NCI-H526 treated with DMSO at 0.1 percent for 48 hours (cell line): ENCODE measurements at regions not wholly inside any gene's neighbourhood (a gene's known extent, or its start where the extent isn't known, plus 50 kb on each side); places are given as distances from the start of the nearest gene placed in this dataset.
"Not testable (repeated sequence)": the region's sequence is repeated elsewhere in the genome, so short reads cannot be mapped to it uniquely, and the experiment has no call there.

ENCODE experiments used
- DNase-seq: peaks from one replicate; lab custom pipeline; 2025; lab: John Stamatoyannopoulos, UW

DNA sequence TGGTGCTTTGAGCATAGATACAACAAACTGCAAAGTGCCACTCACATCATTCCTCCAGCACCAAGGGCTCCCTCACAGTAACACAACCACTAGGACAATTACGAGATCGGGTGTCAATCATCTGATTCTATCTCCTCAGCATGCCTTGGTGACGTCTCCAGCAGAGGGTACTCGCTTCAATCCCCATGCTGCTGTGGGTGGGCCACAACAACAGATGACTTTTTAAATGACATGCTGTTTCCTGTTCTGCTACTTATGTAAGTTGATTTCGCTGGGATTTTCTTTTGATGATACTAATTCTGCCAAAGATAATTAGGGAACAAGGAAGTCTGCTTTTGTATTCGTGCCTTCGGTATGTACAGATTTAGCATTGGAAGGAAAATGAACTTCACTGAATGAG is 1113.0 kb downstream of the BCL11A start:
- DNase-seq, result no peak

DNA sequence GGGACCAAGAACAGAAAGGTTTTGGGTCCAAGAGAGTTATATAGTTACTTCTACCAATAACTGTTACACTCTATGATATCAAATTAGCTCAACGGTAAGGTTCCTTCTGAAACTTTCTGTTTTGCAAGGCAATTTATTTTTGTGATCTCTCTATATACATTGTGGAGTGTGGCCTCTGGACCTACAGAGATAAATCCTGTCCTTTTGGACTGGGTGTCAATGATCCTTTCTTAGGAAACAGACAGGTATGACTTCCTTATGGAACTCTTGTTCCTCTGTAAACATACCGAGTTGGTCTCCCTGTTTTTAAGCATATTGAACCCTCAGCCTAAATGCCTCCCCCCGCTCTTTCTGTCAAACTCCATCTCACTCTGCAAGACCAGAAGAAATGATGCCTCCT is 1117.8 kb downstream of the BCL11A start:
- no peak for DNase-seq

DNA sequence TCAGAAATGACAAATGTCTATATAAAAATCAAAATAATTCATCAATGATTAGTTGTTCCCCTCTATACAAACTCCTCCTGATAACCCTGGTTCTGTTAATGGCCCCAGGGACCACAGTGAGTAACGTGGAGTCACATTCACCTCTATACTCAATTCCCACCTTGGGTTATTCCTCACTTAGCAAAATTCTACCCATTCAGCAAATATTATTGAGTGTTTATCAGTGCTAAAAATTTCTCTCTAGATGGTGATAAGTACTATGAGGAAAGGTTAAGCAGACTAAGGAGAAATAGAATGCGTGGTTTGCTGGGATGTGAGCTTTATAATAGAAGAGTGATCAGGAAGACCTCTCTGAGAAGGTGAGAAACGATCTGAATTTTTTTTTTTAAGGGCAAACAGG is 1124.5 kb downstream of the BCL11A start:
- no peak for DNase-seq

DNA sequence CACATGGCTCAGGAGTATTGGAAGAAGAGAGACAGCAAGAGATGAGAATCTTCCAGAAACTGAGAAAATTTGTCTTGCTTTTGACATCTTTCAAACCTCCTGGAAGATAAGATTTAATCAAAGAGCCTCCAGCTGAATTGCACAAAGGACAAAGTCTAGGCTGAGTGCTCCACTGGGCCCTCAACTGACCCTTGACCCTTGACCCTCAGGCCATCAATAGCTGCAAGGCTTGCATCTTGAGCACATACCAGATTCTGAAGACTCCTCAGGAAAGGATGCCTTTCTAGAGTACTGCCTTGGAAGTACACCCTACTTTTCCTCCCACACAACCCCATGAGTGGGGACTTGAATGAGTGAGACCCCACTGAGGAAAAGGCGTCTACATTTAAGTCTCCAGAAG is 1125.5 kb downstream of the BCL11A start:
- no peak for DNase-seq

DNA sequence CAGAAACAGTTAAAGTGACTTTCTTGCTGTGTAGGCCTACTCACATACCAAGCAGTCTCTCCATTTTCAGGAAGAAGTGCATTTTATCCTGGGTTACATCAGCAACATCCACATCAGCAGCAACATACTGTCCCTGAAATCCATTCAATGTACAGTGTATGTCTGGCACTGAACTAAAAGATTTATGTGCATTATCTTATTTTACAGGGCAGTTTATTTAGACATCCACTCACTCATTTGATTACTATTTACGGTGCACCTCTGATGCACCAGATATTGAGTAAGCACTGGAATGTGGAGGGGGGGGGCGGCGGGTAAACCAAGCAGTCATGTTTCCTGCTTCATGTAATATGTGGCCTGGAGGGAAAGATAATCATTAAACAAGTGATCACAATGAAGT is 1128.2 kb downstream of the BCL11A start:
- DNase-seq, result no peak

DNA sequence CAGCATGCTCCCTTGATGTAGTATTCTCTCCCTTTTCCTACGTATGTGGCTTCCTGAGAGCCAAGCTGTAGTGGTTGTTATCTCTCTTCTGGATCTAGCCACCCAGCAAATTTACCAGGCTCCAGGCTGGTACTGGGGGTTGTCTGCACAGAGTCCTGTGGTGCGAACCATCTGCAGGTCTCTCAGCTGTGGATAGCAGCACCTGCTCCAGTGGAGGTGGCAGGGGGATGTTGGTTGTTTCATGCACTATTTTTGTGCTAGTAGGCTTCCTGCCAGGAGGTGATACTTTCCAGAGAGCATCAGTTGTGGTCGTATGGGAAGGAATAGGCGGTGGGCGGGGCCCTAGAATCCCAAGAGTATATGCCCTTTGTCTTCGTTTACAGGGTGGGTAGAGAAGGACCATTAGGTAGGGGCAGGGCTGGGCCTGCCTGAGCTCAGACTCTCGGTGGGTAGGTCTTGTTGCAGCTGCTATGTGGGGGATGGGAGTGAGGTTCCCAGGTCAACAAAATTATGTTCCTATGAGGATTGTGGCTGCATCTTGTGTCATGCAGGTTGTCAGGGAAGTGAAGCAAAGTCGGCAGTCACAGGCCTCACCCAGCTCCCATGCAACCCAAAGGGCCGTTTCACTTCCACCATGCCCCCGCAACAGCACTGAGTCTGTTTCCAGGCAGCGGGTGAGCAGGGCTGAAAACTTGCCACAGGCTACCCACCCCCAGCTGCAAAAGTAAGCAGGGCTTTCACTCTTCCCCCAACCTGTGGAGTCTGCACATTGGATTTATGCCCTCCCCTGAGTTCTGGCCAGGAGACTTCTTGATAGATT is 1139.5 kb downstream of the BCL11A start:
- DNase-seq, result no peak

DNA sequence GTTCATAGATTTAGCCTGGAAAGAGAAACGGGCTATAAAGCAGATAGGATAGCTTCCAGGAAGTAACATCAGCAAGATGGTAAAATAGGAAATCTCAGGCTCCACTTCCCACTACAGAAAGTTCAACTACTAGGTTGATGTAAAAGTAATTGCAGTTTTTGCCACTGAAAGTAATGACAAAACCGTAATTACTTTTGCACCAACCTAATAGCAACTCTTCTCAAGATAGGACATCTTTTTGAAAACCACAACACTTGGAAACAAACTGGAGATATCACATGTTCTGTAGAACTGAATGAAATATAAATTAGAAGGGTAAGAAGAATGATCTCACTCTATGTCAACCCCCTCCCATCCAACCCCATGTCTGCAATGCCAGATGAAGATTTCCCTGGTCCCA is 1154.3 kb downstream of the BCL11A start:
- DNase-seq, result no peak

DNA sequence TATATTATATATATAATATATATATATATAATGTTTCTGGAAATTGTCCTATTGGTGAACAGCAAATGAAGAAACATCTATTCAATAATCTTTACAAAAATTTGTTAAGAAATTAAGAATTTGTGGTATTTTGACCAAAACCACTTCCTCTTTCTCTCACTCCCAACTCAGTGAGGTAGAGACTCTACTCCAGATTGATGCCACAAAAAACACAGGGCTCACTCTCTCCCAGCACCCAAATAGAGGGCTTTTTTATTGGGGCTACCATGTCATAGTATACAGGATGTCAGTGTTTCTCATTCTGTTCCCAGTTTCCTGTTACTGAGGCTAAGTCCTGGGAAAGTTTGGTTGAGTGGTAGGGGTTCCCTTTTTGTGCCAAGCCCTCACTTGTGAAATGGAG is 1155.4 kb downstream of the BCL11A start:
- DNase-seq, result no peak

DNA sequence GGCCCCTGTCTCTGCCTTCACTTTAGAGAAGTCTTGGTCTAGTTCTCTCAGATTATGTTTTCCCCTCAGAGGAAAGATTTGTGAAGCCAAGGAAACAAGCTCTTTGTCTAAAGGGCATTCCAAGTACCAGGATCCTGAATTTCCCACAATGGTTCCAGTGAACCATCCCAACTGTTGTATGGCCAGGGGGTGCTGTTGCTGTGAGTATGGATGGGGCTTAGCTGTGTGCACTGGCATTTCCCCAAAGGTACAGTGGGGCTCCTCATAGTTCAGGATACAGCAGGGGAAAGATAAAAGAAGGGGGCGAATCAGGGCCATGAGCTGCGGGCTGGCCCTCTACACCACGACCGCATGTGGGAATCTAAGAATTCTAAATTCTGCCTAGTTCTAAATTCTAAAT is 1154.0 kb upstream of the FANCL start:
- DNase-seq, result no peak

DNA sequence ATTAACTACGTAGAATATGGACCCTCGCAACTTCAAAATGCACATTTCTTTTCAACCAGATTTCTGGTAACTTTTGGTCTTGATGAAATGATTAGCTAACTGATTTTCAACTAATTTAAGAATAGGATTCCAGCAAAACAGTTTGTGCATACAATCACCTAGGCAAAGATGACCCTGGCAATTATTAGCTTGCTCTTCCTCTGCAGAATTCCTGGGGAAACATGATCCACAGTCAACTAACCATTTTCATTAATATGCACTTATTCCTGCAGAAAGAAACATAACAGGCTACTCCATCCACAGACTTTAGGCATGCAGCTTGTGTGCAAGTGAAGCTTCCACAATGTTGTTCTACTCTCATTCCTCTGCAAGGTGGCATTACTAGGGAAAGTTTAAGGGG is 1150.8 kb upstream of the FANCL start:
- DNase-seq, result no peak

DNA sequence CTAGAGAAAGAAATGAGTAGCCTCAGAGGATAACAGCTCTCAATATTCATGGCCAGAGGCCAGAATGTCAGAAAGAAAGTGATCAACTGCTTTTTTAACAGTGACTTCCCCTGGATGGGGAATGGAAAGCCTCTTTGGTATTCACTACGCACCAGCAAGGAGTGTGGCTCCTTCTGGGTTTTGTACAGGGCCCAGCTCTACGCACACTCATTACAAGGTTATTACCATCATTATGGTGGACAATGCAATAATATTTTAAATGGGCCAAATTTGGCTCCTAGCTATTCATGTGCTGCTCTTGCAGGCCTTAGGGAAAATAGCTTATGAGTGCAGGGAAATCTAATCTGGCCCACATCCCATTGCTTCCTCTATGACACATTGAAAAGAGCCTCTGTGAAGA is 1149.5 kb upstream of the FANCL start:
- DNase-seq, result no peak

DNA sequence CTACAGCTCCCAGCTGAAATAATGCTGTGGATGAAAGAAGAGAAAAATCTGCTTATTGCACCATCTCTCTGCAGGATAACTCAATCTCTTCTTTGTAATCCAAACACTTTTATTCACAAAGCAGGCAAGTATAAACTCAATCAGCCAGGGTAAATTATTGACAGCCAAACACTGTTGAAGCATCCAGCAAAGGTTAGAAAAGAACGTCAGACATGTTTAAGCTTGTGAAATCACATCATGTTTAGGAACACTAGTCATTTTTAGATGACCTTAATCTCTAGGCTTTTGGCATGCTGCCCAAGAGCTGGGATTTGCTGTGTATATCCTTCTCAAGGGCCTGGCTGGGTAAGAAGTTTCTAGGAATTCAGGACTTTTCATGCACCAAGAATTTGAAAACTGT is 1148.1 kb upstream of the FANCL start:
- DNase-seq, result no peak

DNA sequence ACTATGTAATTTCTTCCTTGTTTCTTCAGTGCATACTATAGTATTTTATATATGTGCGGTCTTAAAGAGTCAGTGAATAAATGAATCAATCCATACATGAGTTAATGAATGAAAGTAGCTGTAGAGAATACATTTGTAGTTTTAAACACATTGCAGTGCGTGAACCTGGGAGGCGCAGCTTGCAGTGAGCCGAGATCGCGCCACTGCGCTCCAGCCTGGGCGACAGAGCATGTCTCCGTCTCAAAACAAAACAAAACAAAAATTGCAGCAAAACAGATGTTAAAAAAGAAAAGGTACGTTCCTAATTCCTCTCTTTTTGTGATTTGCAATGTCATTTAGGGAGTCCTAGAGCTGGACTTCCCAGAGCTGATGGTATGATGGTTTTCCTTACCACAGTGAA is 1144.8 kb upstream of the FANCL start:
- no peak for DNase-seq

DNA sequence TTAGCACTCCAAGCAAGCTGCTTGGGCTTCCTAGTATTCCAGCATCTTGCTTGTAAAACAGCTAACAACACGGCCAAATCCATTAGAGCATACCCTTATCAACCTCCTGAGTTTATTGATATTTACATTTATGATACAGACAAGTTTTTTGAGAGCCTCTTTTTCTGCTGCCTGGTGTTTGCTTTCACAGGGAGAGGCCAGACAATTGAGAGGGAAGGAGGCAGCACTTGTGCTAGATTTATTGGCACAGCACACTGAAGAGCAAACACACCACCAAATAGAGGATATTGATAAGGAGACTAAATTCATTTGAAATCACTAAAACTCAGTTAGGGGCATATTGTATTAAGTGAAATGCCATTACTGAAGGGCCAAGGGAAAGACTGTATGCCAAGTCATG is 1142.3 kb upstream of the FANCL start:
- no peak for DNase-seq

DNA sequence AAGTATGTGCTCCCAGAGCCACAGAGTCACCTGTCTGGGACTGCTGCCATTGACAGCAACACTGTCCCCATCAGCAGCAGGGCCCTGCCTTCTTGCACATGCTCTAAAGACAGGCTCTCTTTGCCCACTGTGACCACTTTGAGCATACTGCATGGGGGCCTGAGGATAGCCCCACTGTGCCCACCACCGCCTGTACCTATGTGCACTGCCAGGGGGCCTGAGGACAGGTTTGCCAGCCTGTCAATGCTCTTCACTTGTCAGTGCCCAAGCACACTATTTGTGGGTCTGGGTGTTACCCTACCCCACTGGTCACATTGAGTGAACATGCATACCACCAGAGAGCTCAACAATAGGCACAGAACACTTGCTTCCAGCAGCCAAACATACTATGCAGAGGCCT is 1137.0 kb upstream of the FANCL start:
- DNase-seq, result no peak

DNA sequence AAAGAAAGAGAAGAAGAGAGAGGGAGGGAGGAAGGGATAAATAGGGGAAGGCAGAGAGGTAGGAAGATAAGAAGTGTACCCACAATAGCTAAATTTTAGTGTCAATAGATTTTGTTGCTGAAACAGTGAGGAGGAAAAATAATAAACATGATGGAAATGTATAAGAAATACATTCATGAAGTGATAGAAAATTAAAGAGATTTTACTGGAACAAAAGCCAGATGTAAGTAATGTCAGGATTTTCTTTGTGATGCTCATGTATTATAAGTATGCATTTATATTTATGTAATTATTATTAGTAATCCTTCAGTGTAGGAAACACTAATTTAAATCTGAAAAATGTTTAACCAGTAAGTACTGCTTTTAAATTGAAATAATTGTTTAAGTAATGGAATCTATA is 1125.2 kb upstream of the FANCL start:
- DNase-seq, result no peak

DNA sequence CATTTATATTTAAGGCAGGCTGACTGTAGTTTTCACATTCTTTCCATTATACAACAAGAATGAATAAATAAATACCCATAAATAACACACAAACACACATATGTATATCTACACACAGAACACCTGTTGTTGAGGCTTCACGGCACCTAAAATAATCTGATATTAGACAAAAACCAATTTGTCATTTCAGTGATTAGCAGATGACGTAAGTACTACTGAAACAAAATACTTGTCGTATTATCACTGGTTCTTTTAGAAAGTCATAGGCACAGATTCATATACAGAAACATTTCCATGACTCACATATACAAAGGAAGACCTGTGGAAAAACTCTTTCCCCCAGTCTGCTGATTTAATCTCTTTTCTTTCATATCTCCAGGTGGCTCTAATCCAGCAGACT is 1113.4 kb upstream of the FANCL start:
- DNase-seq, result no peak

DNA sequence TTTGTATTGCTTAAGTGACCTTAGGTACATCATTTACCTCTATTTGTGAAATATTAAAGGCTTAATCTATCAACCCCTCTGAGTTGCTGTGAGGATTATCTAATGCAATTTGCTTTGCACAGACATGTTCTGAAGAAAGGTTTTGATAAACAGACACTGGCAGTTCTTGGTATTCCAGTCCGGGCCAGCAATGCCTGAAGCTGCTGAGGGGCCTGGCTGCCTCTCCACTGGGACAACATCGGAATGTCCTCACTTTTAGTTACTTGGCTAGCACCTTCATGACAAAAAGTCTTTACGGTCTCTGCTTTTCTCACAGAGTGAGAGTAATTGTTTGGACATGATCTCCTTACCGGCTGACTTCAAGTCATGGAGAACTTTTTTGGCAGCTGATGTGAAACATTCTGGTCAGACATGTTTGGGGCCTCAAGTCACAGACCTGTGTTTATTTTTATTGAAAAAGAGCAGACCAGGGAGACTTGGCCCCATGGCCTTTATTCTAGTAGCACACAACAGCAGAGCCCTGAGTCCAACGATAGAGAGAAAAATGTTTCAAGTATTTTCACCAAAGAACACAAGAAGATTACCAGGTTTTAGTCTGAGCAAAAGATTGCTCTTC is 1112.3 kb upstream of the FANCL start:
- no peak for DNase-seq

DNA sequence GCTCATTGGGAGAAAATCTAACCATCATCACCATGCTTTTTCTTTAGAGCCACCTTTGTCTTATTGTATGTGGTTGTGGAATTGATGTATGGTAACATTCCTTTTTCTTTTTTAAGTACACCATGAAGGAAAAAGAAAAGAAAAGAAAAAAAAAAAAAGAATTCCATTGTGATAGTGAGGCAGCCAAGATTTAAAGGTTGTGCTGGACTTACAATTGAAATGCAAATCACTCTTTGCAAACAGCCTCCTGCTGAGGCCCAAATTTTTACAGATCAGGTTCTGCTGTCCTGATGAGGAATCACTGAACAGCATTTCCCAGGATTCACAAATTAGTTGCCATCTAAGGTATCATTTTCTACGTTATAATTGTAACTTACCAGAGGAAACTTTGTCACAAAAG is 1101.0 kb upstream of the FANCL start:
- no peak for DNase-seq

DNA sequence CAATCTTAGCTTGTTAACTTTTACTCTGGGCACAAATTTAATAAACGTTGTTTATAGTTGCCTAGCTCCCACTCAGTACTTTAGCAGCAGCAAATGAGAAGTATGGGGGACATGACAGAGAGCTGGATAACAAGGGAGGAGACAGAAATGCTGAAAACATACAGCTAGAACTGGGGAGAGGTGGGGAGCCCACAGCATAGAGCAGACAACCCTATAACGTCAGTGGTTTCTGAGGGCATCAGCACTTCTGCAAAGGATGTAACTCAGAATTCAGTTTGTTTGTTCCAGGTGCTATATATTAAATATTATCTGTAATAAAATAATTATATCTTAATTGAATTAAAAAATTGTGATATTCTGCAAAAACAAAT is 1098.7 kb upstream of the FANCL start:
- no peak for DNase-seq

DNA sequence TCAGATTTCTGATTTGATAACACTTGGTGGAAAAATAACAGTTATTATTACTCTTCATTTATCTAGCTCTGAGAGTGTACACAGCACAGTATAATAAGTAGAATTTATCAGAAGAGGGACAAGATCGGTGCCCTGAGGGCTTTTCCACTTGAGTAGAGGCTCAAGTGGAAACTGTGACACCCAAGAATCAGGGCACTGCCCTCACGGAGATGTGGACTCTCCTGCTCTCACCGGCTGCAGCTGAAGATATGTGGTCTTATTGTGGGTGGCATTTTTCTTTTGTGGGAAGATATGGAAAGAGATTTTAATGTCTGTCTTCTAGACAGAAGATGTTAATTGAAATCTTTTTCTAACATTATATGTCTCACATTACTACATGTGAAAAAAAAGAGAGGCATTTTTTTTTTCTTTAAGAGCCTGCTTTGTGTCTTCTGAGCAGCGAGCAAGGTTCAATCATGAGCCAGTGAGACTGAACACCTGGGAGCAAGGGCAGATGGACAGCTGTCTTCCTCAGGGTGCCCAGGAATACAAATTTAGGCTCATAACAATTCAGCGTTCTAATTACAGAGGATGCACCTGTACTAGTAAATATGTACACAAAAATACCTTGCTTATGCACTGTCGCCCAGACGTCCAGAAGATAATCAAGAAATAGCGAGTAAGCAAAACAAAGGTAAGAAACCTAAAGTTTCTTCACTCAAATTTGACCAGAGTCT is 1098.2 kb upstream of the FANCL start:
- no peak for DNase-seq

DNA sequence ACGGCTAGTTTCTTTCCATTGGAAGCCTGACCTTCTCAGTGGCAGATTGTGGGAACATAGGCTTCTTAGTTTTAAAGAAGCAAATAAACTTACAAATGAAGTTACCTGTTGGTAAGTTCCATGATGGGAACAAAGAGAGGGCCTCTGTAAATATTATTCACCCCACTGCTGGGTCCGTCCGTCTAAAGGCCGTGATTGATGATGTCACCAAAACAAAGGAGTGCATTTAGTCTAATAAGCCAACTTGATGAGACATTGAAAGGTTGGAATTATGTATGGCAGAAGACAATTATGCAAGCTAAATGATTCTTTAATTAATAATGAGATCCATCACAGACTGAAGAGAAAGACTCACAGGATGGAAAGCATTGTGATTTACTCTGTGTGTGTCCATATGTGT is 1091.9 kb upstream of the FANCL start:
- no peak for DNase-seq

DNA sequence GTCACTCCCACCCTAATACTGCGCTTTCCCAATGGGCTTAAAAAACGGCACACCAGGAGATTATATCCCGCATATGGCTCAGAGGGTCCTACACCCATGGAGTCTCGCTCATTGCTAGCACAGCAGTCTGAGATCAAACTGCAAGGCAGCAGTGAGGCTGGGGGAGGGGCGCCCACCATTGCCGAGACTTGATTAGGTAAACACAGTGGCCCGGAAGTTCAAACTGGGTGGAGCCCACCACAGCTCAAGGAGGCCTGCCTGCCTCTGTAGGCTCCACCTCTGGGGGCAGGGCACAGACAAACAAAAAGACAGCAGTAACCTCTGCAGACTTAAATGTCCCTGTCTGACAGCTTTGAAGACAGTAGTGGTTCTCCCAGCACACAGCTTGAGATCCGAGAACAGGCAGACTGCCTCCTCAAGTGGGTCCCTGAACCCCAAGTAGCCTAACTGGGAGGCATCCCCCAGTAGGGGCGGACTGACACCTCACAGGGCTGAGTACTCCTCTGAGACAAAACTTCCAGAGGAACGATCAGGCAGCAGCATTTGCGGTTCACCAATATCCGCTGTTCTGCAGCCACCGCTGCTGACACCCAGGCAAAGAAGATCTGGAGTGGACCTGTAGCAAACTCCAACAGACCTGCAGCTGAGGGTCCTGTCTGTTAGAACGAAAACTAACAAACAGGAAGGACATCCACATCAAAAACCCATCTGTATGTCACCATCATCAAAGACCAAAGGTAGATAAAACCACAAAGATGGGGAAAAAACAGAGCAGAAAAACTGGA is 1085.6 kb upstream of the FANCL start:
- not testable (repeated sequence) for DNase-seq
